ENCODE measurements at regions not wholly inside any gene's neighbourhood (a gene's known extent, or its start where the extent isn't known, plus 50 kb on each side); places are given as distances from the start of the nearest gene placed in this dataset.

DNA sequence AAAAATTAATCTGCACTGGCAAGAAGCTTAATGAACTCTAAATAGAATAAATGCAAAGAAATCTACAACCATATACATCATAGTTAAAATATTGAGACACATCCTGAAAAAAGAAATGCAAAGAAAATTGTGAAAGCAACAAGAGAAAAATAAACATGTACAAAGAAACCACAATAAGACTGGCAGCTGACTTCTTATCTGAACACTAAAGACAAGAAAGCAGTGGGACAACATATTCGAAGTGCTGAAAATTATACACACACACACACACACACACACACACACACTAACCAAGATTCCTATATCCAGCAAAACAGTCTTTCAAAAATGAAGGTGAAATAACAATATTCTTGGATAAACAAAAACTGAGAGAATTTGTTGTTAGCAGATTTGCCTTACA is 366.5 kb upstream of the C16orf82 start:
- TF ChIP-seq HDAC6 (IDR thresholded peaks at IDR 0.05; ENCODE audit: low read depth, low read length) (no peak), CTCF (IDR thresholded peaks at IDR 0.05 in 2 of 3, conservative IDR thresholded peaks at IDR 0.05 in 1 of 3; ENCODE audit: insufficient read depth in 2 of 3, low read depth in 1 of 3, low read length in 3 of 3) (no peak), ATF7 (IDR thresholded peaks at IDR 0.05) (no peak), SP2 (IDR thresholded peaks at IDR 0.05; ENCODE audit: extremely low read depth, low read depth, low read length, poor library complexity, severe bottlenecking) (no peak), POLR2A (conservative IDR thresholded peaks at IDR 0.05) (no peak), SREBF2 (CRISPR knock-in tag; IDR thresholded peaks at IDR 0.05) (no peak), AFF4 (CRISPR knock-in tag; IDR thresholded peaks at IDR 0.05) (no peak), GABPA (tag; conservative IDR thresholded peaks at IDR 0.05; ENCODE audit: low read depth) (no peak), NKRF (IDR thresholded peaks at IDR 0.05; ENCODE audit: borderline replicate concordance) (no peak)
